HG03575 (cell line): ENCODE measurements at regions not wholly inside any gene's neighbourhood (a gene's known extent, or its start where the extent isn't known, plus 50 kb on each side); places are given as distances from the start of the nearest gene placed in this dataset.

Experiments
- ATAC-seq: cut with Tn5 transposase; IDR thresholded peaks from one replicate; pipeline ENCODE4 v1.9.1; 2021; ENCODE audit not compliant: unreplicated experiment, insufficient number of reproducible peaks, low FRiP score; ENCODE audit errors: extremely low read depth

DNA sequence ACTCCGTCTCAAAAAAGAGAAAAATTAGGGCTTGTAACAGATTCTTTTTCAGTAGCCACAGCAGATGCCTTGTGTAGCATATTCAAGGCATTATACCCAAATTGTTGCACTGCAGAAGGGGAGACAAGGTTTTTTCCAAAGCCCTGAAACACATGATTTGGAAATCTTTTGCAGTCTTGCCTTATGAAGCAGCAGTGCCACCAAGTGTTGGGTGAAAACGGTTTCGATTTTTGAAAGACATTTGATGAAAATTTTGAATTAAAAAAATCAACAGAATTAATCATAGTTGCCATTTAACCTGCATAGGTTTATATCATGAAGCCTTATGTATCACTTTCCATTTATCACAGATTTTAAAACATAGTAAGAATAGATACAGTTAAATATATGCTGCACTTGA is 479.5 kb downstream of the TAF11L14 start:
- no peak for ATAC-seq

DNA sequence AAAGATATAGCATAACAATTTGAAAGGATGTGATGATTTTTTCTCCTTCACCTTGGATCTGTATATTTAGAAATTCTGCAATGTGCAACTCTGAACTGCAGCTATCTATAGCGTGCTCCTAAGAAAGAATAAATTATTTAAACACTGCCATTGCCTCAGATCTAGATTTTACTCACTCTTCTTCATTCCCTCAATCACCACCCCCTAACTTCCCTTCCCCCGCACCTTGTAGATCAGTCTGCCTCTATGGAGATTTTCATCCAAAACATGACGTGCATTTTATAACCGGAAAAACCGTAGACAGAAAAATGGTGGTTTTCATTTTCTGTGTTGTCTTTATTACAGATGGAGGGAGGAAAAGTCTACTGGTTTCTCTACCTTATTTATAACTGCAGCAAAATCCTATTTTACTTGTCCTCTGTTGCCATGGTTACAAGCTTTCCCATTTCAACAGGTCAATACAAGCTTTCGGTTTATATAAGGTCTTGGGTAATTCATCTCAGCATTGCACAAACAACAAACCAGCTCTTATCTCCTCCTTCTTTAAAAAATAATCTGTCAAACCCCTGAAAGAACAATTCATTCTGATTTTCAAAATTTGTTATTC is 480.0 kb downstream of the TAF11L14 start:
- ATAC-seq: no peak

DNA sequence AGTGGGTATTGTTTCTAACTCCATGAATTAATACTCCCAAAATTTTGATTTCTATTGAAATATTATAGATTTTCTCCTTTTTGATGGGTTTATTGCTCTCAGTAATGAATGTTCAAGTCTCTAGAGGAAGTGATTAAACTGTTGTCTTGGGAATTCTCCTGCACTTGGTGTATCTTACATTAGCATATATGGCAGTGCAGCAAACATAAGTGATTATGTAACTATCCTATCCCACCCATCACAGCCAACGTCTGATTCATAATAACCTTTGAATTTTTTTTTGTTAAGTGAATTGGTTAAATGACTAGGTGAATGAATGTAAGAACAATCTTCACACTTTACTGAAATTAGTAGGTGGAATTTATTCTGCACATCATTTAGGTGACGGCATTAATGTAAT is 483.7 kb downstream of the TAF11L14 start:
- no peak for ATAC-seq

DNA sequence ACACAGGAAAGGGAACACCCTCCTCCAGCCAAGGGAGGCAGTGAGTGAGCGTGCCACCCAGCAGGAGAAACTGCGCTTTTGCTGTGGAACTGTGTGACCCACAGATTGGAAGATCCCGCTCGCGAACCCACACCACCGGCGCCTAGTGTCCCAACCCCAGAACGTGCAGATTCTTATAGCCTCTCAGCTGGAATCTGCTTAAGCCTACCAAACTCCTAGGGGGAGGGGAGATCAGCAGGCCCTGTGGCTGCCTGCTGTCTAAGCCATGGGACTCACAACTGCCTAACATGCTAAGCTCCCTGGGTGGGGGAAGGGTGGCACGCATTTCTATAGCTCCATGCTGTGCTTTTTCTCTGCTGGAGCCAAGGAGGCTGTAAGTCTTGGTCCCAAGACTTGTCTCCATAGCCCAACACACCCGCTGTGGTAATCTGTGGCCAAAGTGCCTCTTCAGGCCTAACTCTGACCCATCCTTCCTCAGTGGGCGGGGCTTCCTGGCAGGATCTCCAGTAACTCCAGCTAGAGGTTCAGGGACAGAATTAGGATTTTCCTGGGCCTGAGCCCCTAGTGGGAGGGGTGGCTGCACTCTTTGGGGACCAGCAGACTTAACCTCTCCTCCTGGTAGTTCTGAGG is 485.0 kb downstream of the TAF11L14 start:
- no peak for ATAC-seq

DNA sequence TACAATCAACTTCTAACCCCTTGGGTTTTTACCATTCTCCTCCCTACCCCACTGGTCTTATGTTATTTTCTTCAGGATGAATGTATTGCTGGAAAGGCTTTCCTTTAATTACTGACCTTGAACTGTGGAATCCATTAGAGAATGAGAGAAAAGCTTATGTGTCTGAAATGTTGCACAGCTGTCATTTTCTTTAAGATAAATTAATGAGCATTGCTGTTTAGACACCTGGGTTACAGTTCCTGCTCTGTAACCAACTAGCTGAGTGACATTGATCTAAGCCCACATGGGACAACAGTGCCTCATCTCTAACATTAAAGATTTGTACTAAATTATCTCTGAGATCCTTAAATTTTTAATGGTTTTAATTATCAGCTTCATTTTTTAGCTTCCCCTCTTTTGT is 507.0 kb downstream of the TAF11L14 start:
- no peak for ATAC-seq

DNA sequence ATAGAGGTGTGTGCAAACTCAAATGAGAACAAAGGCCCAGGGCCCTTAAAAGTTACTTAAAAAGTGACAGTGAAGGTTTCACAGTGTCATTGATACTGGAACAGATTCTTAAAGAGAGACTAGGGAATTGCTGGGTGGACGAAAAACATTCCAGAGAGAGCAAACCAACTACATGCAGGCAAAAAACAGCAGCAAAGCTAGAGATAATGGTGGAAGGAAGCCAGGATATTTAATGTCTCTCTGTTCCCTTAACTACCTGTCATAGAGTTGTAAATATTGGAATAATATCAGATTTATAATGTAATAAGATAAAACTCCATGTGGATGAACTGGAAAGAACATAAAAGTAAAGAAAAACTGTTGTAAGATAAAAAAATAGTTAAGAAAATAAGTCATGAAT is 508.6 kb downstream of the TAF11L14 start:
- ATAC-seq: no peak

DNA sequence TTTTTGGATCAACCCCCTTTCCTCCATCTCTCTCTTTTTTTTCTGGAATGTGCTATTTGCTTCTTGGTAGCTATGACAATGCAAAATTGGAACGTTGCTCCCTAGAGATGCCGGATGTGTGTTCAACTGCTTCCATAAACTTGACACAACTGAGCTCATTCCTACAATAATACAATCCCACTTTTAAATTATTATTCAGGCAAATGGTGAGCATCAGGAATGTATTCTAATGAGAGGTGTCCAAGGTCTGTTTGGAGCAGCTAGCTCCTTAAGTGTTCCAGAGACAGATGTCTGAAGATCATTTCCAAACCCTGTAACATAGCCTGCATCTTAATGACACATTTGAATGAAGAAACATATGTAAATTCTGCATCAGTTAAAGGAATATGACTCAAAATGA is 518.4 kb downstream of the TAF11L14 start:
- ATAC-seq: no peak

DNA sequence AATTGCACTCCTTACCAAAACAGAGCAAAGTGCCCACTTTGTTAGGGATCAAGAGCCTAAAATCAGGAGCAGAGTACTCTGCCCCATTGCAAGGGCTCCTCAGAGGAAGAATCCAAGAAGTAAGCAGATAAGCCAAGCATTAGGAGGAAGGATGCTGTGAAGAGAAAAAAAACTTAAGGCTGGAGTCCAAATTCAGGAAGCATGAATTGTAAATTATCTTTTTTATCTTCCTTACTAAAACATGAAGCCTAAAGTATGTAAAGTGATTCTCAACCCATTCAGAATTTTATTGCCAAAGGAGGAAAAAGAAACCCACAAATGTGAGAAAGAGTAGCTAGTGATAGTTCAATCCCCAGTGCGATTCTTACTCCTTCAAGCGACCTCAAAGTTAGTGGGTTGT is 523.9 kb downstream of the TAF11L14 start:
- no peak for ATAC-seq

DNA sequence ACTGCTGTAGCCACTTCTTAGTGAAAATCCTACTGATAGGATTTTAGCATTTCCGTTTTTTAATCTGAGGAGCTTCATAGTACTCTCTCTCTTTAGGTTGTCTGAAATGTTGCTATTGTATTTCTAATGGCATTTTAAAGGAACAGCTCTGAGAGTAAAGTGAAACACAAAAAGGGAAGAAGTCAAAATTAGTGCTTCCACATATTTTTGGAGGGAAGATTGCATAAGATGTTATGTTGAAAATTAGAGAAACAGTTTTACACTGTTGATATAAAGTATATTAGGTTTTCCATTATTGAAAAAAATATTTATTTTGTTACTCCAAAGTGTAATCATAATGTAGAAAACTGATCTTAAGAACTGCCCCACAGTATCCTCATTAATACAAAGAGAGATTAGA is 525.1 kb downstream of the TAF11L14 start:
- ATAC-seq: no peak

DNA sequence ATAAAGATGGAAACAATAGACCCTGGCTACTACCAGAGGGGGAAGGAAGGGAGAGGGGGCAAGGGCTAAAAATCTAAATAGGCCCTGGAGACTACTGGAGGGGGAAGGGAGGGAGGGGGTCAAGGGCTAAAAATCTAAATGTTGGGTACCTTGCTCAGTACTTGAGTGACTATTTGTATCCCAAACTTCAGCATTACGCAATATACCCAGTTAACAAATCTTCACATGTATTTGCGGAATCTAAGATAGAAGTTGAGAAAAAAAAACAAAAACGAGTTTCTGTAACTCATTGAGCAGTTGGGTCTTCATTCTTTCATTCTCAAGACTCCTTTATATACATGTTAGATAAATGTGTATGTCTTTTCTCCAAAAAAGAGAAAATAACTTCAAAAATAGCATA is 537.4 kb downstream of the TAF11L14 start:
- no peak for ATAC-seq

DNA sequence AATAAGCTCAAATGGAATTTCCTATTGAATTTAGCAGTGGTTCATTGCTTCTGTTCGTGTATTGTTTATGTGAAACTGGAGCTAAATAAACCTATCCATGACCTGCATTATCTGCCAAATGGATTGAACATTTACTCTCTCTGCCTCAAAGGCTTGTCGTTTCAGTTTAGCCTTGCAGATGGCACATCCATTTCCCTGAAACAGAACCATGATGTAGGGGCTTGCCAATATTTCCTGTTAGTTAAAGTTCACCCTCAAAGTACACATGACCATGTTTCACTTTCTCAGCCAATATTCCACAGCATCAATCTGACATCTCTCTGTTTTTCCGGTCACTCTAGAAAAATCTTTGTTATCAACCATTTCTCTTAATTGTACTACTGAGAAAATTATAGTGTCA is 545.3 kb downstream of the TAF11L14 start:
- ATAC-seq: no peak

DNA sequence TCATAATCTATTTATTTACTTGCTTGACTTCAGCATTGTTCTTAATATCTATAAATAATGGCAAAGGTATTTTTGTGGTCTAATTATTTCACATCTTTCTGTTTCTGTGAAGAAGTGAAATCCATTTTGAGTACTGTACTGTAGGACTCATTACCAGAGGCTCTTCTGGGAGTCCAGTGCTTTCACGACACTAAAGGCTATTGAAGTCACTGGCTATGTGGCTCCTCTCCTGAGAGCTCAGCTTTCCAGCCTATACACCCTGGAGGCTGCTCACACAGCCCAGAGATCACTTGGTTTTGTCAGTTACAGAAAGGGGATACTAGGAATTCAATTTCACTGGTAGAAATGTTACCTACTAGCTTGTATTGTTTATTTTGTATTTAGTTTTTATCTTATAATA is 547.3 kb downstream of the TAF11L14 start:
- no peak for ATAC-seq

DNA sequence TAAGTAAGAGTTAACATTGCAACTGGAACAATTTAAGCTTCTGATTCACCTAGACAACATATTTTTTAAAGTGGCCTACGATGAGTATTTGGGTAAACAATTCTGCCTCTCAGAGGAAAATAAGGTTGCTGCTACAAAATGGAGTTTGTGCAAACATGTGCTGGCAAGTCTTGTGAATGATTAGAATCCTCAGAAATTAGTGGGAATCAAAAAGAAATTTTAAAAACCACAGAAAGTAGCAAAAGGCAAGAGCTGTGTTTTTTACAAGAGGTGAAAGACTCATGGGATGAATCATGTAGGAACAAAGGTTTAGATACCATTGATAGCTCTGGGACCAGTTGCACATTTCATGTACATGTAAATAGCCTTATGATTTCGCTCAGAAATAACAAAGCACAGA is 561.6 kb downstream of the TAF11L14 start:
- ATAC-seq: no peak

DNA sequence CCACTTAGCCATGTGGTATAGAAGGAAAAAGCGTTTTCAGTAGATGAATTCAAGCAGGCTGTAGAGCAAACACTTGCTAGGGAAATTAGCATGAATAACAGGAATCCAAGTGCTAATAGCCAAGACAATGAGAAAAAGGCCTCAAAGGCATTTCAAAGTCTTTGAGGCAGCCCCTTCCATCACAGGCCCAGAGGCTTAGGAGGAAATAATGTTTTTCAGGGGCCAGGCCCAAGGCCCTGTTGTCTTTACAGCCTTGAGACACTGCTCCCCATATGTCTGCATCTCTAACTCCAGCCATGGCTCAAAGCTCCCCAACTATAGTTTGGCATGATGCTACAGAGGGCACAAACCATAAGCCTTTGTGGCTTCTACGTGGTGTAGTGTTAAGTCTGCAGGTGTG is 563.5 kb downstream of the TAF11L14 start:
- ATAC-seq: no peak

DNA sequence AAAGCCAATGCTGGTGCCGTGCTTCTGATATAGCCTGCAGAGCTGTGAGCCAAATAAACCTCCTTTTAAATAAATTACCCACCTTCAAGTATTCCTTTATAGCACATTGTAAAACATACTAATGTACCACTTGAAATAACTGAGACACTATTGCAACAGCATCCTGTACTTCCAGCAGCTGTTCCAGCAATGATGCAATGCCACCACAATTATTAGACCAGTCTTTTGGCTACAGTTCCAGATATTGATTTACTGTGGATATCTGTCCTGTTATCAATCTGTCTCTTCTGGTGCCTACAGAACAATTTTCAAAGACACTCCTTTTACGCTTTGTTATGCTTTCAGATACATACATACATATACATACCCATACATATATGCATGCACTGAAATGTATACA is 567.9 kb downstream of the TAF11L14 start:
- no peak for ATAC-seq

DNA sequence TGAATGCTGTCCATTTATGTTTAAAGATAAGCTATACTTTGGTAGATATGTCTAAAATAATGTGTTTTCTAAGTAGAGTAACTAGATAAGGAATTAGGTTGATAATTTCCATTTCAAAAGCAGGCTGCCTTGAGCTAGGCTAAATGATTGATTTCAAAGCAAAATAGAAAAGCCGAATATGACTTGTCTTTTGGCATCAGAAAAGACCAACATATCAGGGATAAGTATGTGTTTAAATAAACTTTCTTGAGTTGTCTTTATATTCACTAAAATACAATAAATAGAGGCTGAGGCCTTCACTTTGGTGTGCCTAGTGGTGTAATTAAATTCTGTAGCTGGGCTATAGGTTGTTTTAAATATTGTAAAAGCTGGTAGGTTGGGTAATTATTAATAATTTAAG is 569.0 kb downstream of the TAF11L14 start:
- no peak for ATAC-seq

DNA sequence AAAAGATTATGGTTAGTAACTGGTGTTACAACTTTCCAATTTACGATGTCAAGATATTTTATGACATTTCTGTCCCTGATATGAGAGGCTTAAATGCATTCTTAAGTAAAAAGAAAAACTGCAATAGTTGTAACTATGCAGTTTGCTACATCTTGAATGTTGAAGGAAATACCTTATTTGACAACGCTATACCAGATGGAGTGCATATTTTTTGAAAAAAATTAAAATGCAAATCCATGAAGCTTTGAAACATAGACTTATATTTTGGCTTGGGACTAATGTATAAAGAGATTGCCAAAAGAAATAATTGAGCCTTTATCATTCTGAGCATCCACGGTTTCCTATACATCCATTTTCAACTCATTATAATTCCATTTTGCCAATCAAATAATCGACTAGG is 579.4 kb downstream of the TAF11L14 start:
- ATAC-seq: no peak

DNA sequence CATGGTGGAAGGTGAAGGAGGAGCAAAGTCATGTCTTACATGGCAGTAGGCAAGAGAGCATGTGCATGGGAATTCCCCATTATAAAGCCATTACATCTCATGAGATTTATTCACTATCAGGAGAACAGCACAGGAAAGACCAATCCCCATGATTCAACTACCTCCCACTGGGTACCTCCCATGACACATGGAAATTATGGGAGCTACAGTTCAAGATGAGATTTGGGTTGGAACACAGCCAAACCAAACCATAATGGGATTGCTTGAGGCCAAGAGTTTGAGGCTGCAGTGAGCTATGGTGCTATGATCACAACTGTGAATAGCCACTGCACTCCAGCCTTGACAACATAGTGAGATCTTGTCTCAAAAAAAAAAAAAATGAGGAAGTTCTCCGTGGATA is 581.8 kb downstream of the TAF11L14 start:
- ATAC-seq: no peak

DNA sequence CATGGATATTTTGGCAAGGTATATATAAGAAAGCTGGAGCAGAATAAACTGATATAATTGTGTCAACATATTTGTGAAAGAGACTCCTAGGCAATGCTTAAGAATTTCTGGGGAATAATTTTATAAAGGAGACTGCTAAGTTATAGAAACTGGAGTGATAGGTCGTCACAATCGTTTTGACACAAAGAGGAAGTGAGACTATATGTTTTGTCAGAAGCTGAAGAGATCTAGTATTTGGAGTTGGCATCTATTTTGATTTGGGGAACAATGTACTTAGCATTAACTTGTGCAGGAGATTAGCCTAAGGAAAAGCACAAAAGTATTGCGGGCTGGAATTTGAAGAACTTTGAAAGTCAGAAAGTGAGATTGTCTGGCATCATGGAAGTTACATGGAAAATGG is 582.5 kb downstream of the TAF11L14 start:
- ATAC-seq: no peak

DNA sequence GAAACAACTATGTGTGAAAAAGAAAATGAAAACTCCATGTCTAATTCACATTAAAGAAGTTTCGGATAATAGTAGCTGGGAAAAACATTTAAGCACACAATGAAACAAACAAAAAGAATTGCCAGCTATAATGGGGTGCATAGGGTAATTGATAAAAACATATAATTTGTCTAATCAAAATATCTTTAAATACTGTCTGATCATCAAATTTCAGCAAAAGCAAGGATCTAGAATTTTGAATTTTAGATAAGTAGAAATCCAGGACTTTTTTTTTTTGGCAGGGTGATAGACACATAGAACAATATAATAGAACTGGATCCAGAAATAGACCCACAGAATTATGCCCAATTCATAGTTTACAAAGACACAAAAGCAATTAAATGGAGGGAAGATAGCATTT is 585.0 kb downstream of the TAF11L14 start:
- no peak for ATAC-seq

DNA sequence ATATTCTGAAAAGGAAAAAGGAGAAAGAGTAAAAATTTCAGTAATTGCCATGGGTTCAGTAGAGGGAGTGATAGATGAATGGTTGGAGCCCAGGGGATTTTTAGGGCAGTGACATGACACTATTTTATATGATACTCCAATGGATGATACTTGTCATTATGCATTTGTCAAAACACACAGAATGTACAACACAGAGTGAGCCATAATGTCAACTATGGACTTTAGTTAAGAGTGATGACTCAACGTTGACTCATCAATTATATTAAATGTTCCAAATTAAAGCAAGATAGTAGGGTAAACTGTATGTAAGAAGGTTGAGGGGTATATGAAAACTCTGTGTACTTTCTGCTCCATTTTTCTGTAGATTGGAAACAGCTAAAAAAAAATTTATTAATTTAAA is 586.4 kb downstream of the TAF11L14 start:
- ATAC-seq: no peak
